Calu3 (cell line): ENCODE measurements at regions not wholly inside any gene's neighbourhood (a gene's known extent, or its start where the extent isn't known, plus 50 kb on each side); places are given as distances from the start of the nearest gene placed in this dataset.
"Not testable (repeated sequence)": the region's sequence is repeated elsewhere in the genome, so short reads cannot be mapped to it uniquely, and the experiment has no call there.

Experiments
- BruUV-seq: library from RNA; stranded (reverse); fragments of 400-500 nt; replicated peaks from 2 replicates; lab custom pipeline; 2021; lab: Mats Ljungman, UMichigan
- CTCF ChIA-PET: fragments of 300-600 bp; sonication (Branson Sonifier 250); formaldehyde crosslinking; loops from one replicate; lab custom pipeline; 2022; ENCODE audit warnings: antibody characterized with exemption; lab: Charles Lee
- DNase-seq: peaks from one replicate; pipeline ENCODE4 v3.0.0; 2022
- H3K27ac Mint-ChIP-seq: one replicate; pipeline ENCODE4 v1.8.0; 2022; ENCODE audit warnings: mixed read lengths; ENCODE audit not compliant: unreplicated experiment
- H3K27me3 Mint-ChIP-seq: one replicate; pipeline ENCODE4 v1.8.0; 2022; ENCODE audit warnings: mixed read lengths; ENCODE audit not compliant: unreplicated experiment
- H3K36me3 Mint-ChIP-seq: one replicate; pipeline ENCODE4 v1.8.0; 2022; ENCODE audit warnings: mild to moderate bottlenecking, moderate library complexity, mixed read lengths; ENCODE audit not compliant: insufficient read depth, unreplicated experiment
- H3K4me1 Mint-ChIP-seq: one replicate; pipeline ENCODE4 v1.8.0; 2022; ENCODE audit warnings: mild to moderate bottlenecking, low read depth, mixed read lengths; ENCODE audit not compliant: unreplicated experiment
- H3K4me3 Mint-ChIP-seq: one replicate; pipeline ENCODE4 v1.8.0; 2022; ENCODE audit warnings: mild to moderate bottlenecking, low read depth, moderate library complexity, mixed read lengths; ENCODE audit not compliant: unreplicated experiment
- H3K9me3 Mint-ChIP-seq: one replicate; pipeline ENCODE4 v1.8.0; 2022; ENCODE audit warnings: low read depth, mixed read lengths; ENCODE audit not compliant: unreplicated experiment
- intact Hi-C: fragments of 100-400 bp; cut with micrococcal nuclease; formaldehyde crosslinking; loops from one replicate; pipeline ENCODE4 v1.10.0; 2022; ENCODE audit not compliant: unreplicated experiment
- TF ChIP-seq, protein P1 (sequence below): fragments of 200-600 bp; IDR thresholded peaks from one replicate; pipeline ENCODE4 v1.8.0; 2022; ENCODE audit warnings: antibody characterized with exemption; ENCODE audit not compliant: unreplicated experiment

DNA sequence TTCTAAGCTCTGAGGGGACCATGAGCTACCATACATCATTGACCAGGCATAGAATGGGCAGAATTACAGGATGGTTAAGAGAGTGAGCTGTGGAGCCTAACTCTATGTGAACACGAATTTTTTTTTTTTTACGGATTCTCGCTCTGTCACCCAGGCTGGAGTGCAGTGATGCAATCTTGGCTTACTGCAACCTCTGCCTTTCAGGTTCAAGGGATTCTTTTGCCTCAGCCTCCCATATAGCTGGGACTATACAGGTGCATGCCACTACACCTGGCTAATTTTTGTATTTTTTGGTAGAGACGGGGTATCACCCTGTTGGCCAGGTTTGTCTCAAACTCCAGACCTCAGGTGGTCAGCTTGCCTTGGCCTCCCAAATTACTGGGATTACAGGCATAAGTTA lies 72.8 kb upstream of the PCAT7 start:
- no peak for DNase-seq
- Mint-ChIP-seq H3K4me3 (no peak overlapping the region), H3K4me1 (no peaks in the 10 kb centered on the region), H3K27ac (no peak overlapping the region), H3K9me3 (no peaks in the 10 kb centered on the region), H3K27me3 (no peaks in the 10 kb centered on the region), H3K36me3 (peaks cover 5% of the 10 kb centered on the region)
- no TSS peak for BruUV-seq
- TF ChIP-seq, protein P1, sequence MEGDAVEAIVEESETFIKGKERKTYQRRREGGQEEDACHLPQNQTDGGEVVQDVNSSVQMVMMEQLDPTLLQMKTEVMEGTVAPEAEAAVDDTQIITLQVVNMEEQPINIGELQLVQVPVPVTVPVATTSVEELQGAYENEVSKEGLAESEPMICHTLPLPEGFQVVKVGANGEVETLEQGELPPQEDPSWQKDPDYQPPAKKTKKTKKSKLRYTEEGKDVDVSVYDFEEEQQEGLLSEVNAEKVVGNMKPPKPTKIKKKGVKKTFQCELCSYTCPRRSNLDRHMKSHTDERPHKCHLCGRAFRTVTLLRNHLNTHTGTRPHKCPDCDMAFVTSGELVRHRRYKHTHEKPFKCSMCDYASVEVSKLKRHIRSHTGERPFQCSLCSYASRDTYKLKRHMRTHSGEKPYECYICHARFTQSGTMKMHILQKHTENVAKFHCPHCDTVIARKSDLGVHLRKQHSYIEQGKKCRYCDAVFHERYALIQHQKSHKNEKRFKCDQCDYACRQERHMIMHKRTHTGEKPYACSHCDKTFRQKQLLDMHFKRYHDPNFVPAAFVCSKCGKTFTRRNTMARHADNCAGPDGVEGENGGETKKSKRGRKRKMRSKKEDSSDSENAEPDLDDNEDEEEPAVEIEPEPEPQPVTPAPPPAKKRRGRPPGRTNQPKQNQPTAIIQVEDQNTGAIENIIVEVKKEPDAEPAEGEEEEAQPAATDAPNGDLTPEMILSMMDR = no peak
- intact Hi-C loops = no loop called here
- CTCF ChIA-PET = no interaction called here

DNA sequence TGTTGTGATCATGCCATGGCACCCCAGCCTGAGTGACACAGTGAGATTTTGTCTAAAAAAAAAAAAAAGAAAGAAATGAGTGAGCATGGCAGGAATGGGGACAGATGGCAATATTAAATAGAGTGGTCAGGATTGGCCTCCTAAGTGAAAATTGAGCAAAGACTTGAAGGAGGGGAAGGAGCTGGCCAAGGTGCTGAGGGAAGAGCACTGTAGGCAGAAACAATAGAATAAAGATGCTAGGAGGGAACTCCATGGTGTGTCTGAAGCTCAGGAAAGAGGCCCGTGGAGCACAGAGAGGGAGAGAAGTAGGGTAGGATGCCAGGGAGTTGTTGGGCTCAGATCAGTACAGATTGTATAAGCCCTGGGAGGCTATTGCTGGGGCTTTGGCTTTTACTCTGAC lies 64.4 kb upstream of the PCAT7 start:
- H3K36me3 Mint-ChIP-seq = no peaks in the 10 kb centered on the region
- no peak for DNase-seq
- TF ChIP-seq, protein P1 = no peak
- no peaks in the 10 kb centered on the region for H3K27me3 Mint-ChIP-seq
- CTCF ChIA-PET = no interaction called here
- no peaks in the 10 kb centered on the region for H3K4me1 Mint-ChIP-seq
- no peak overlapping the region for H3K4me3 Mint-ChIP-seq
- intact Hi-C loops = no loop called here
- no peaks in the 10 kb centered on the region for H3K9me3 Mint-ChIP-seq
- H3K27ac Mint-ChIP-seq = no peak overlapping the region
- BruUV-seq = no TSS peak

DNA sequence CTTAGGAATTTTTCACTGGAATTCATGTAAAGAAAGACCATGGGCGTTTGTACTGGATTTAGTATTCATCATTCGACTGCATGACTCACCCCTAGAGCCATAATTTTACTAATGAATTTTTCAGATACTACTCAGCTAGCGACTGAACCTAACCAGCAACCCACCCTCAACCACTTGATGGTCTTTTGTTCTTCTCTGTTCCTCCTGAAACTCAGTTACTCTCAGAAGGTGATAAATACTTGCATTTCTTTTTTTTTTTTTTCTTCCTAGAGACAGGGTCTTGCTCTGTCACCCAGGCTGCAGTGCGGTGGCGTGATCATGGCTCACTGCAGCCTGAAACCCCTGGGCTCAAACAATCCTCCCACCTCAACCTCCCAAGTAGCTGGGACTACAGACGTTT lies 62.8 kb upstream of the PCAT7 start:
- H3K4me1 Mint-ChIP-seq, DNase-seq, intact Hi-C loops, BruUV-seq, H3K36me3 Mint-ChIP-seq, H3K9me3 Mint-ChIP-seq, H3K4me3 Mint-ChIP-seq, H3K27ac Mint-ChIP-seq, H3K27me3 Mint-ChIP-seq: not testable (repeated sequence)
- CTCF ChIA-PET = interaction anchor here (0.6 kb wide), 1 partner anchor 15 kb away, joined by 3 read pairs; no protein-coding TSS in a partner anchor

DNA sequence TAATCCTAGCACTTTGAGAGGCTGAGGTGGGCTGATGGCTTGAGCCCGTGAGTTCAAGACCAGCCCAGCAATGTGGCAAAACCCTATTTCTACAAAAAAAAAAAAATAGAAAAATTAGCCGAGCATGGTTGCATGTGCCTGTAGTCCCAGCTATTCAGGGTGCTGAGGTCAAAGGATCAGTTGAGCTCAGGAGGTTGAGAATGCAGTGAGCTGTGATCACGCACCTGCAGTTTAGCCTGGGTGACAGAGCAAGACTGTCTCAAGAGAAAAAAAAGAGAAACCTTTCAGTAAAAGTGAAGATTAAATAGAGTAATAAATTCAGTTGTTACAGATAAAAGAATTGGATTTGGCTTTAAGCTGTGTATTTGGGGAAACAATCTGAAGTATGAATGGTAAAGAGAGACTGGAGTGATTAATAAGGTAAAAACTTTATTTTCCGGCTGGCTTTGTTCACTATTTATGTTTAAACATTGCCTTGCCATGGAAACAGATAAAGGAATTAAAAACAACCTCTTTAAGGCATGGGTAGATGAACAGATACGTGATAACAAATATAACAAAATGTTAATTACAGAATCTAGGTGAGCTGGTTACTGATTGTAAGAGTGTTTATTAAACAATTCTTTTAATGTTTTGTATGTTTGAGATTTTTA lies 56.0 kb upstream of the PCAT7 start:
- DNase-seq = no peak
- TF ChIP-seq, protein P1 = no peak
- intact Hi-C loops = no loop called here
- Mint-ChIP-seq H3K4me1 (no peaks in the 10 kb centered on the region), H3K27ac (no peak overlapping the region), H3K36me3 (no peaks in the 10 kb centered on the region), H3K27me3 (no peaks in the 10 kb centered on the region), H3K9me3 (no peaks in the 10 kb centered on the region), H3K4me3 (no peak overlapping the region)
- CTCF ChIA-PET = no interaction called here
- no TSS peak for BruUV-seq

DNA sequence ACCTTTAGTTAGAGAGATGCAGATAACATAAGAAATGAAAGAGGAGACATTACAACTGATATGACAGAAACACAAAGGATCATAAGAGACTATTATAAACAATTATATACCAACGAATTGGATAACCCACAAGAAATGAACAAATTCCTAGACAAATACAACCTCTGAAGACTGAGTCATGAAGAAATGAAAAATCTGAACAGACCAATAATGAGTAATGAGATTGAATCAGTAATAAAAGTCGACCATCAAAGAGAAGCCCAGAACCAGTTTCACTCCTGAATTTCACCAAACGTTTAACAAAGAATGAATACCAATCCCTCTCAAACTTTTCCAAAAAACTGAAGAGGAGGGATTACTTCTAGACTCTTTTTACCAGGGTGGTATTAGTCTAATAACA lies 50.5 kb upstream of the PCAT7 start:
- Mint-ChIP-seq H3K27me3 (no peaks in the 10 kb centered on the region), H3K27ac (no peak overlapping the region), H3K36me3 (no peaks in the 10 kb centered on the region), H3K4me1 (no peaks in the 10 kb centered on the region), H3K4me3 (no peak overlapping the region), H3K9me3 (no peaks in the 10 kb centered on the region)
- no TSS peak for BruUV-seq
- intact Hi-C loops = no loop called here
- TF ChIP-seq, protein P1 = no peak
- CTCF ChIA-PET = no interaction called here
- no peak for DNase-seq
